ENCODE measurements at regions not wholly inside any gene's neighbourhood (a gene's known extent, or its start where the extent isn't known, plus 50 kb on each side); places are given as distances from the start of the nearest gene placed in this dataset.

DNA sequence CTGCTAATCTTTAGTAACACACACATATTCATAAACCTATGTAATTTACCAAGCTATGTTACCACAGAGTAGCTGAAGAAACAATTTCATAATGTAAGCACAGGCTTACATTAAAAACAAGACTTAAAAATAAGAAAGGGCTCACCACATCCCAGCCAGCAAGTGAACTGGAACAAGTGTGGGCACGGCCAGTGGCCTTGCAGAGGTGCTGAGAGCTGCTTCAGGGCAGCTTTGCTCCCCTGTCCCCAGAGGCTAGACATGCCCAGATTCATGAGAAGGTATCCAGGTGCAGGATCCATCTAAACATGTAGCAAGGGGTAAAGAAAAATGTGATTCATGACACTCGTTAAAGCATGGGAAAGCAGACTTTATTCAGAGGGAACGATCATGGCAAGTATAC is 62.0 kb upstream of the CKS2 start:
- Histone ChIP-seq H3K4me1 (replicated peaks; ENCODE audit: insufficient read depth) (peaks cover 13% of the 10 kb centered on the region), H3K4me3 (no peak overlapping the region), H3K4me2 (no peak overlapping the region), H3K79me2 (ENCODE audit: low read depth) (no peaks in the 10 kb centered on the region), H3K27me3 (ENCODE audit: insufficient read depth, low read depth) (no peaks in the 10 kb centered on the region), H3K9me3 (ENCODE audit: insufficient read depth, low read depth) (no peaks in the 10 kb centered on the region), H4K20me1 (ENCODE audit: insufficient read depth) (no peaks in the 10 kb centered on the region), H3F3A (ENCODE audit: insufficient read depth, low read depth) (peaks cover 14% of the 10 kb centered on the region; the same call in 1 of the 2 replicates), H3K27ac (no peak overlapping the region), H3K36me3 (ENCODE audit: low read depth) (no peaks in the 10 kb centered on the region), H2AFZ (no peak overlapping the region), H3K9me2 (ENCODE audit: insufficient read depth) (no peaks in the 10 kb centered on the region)
- no peak for DNase-seq
- POLR2A ChIA-PET (ENCODE audit: unreplicated experiment) = no interaction called here
- CTCF ChIA-PET = no interaction called here
- no TSS peak for BruUV-seq (replicated peaks)
- intact Hi-C loops (cut with micrococcal nuclease; ENCODE audit: unreplicated experiment) = no loop called here
- TF ChIP-seq EZH2 (IDR thresholded peaks at IDR 0.05; ENCODE audit: low read depth) = no peak
- TF ChIP-seq, protein P1, sequence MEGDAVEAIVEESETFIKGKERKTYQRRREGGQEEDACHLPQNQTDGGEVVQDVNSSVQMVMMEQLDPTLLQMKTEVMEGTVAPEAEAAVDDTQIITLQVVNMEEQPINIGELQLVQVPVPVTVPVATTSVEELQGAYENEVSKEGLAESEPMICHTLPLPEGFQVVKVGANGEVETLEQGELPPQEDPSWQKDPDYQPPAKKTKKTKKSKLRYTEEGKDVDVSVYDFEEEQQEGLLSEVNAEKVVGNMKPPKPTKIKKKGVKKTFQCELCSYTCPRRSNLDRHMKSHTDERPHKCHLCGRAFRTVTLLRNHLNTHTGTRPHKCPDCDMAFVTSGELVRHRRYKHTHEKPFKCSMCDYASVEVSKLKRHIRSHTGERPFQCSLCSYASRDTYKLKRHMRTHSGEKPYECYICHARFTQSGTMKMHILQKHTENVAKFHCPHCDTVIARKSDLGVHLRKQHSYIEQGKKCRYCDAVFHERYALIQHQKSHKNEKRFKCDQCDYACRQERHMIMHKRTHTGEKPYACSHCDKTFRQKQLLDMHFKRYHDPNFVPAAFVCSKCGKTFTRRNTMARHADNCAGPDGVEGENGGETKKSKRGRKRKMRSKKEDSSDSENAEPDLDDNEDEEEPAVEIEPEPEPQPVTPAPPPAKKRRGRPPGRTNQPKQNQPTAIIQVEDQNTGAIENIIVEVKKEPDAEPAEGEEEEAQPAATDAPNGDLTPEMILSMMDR (conservative IDR thresholded peaks at IDR 0.05) = no peak

DNA sequence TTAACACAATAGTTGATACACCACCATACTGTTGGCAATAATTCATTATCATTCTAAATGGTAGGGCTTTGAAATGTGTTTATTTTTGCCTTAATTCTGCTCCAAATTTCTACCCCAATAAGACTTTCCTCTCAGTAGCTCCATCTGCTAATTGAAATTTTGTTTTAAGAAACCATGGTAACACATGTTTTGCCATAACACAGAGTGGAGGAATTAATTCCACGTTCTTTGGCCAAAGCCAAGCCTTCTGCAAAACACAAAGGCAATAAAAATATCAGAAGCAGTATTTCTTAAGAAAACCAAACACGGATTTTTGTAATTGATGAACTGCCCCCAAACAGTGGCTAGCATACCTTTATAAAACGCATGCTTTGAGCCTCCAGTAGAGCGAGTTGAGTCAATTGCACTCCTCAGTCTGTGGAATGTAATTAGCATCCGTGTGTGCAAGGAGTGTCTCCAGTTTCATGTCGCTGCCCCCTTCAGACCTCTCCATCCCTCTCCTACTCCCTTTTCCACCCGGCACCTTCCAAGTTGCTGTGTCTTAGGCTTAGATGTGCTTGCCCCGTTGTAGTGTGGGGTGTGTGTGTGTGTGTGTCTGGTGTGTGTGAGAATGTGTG is 58.2 kb upstream of the CKS2 start:
- Histone ChIP-seq H3K27ac (no peak overlapping the region), H3K27me3 (ENCODE audit: insufficient read depth, low read depth) (no peaks in the 10 kb centered on the region), H3K36me3 (ENCODE audit: low read depth) (no peaks in the 10 kb centered on the region), H4K20me1 (ENCODE audit: insufficient read depth) (no peaks in the 10 kb centered on the region), H3K9me2 (ENCODE audit: insufficient read depth) (no peaks in the 10 kb centered on the region), H3F3A (ENCODE audit: insufficient read depth, low read depth) (peaks cover 13% of the 10 kb centered on the region; the same call in 1 of the 2 replicates), H3K79me2 (ENCODE audit: low read depth) (no peaks in the 10 kb centered on the region), H3K4me1 (replicated peaks; ENCODE audit: insufficient read depth) (peaks cover 3% of the 10 kb centered on the region), H2AFZ (no peak overlapping the region), H3K9me3 (ENCODE audit: insufficient read depth, low read depth) (no peaks in the 10 kb centered on the region), H3K4me3 (no peak overlapping the region), H3K4me2 (no peak overlapping the region)
- intact Hi-C loops (cut with micrococcal nuclease; ENCODE audit: unreplicated experiment) = no loop called here
- CTCF ChIA-PET = no interaction called here
- DNase-seq = no peak
- no TSS peak for BruUV-seq (replicated peaks)
- TF ChIP-seq, protein P1 (conservative IDR thresholded peaks at IDR 0.05) = no peak
- no peak for TF ChIP-seq EZH2 (IDR thresholded peaks at IDR 0.05; ENCODE audit: low read depth)
- POLR2A ChIA-PET (ENCODE audit: unreplicated experiment) = no interaction called here

DNA sequence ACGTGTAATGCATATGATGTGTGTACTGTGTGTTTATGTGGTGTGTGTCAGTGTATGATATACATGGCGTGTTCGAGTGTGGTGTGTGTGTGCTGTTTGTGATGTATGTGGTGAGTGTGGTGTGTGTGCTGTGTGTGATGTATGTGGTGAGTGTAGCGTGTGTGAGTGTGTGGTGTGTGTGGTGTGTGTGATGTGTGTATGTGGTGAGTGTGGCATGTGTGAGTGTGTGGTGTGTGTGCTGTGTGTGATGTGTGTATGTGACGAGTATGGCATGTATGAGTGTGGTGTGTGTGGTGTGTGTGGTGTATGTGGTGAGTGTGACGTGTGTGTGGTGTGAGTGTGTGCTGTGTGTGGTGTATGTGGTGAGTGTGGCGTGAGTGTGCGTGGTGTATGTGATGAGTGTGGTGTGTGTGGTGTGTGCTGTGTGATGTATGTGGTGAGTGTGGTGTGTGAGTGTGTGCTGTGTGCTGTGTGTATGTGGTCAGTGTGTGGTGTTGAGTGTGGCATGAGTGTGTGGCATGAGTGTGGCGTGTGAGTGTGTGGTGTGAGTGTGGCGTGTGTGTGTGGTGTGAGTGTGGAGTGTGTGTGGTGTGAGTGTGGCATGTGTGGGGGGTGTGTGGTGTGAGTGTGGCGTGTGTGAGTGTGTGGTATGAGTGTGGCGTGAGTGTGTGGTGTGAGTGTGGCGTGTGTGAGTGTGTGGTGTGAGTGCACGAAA is 56.8 kb upstream of the CKS2 start:
- ChIA-PET CTCF (no interaction called here), POLR2A (ENCODE audit: unreplicated experiment) (no interaction called here)
- intact Hi-C loops (cut with micrococcal nuclease; ENCODE audit: unreplicated experiment) = no loop called here
- no peaks in the 10 kb centered on the region for H3K4me1 ChIP-seq (replicated peaks; ENCODE audit: insufficient read depth)
- no peaks in the 10 kb centered on the region for H3K36me3 ChIP-seq (ENCODE audit: low read depth)
- BruUV-seq (replicated peaks) = no TSS peak
- no peak overlapping the region for H3K4me2 ChIP-seq
- DNase-seq = no peak
- no peaks in the 10 kb centered on the region for H3K9me3 ChIP-seq (ENCODE audit: insufficient read depth, low read depth)
- H3F3A ChIP-seq (ENCODE audit: insufficient read depth, low read depth) = peaks cover 7% of the 10 kb centered on the region; the same call in 1 of the 2 replicates
- no peaks in the 10 kb centered on the region for H3K79me2 ChIP-seq (ENCODE audit: low read depth)
- H3K4me3 ChIP-seq = no peak overlapping the region
- TF ChIP-seq, protein P1 (conservative IDR thresholded peaks at IDR 0.05) = no peak
- TF ChIP-seq EZH2 (IDR thresholded peaks at IDR 0.05; ENCODE audit: low read depth) = no peak
- H2AFZ ChIP-seq = no peak overlapping the region
- no peaks in the 10 kb centered on the region for H3K27me3 ChIP-seq (ENCODE audit: insufficient read depth, low read depth)
- no peak overlapping the region for H3K27ac ChIP-seq
- no peaks in the 10 kb centered on the region for H4K20me1 ChIP-seq (ENCODE audit: insufficient read depth)
- no peaks in the 10 kb centered on the region for H3K9me2 ChIP-seq (ENCODE audit: insufficient read depth)
